ENCODE measurements at regions not wholly inside any gene's neighbourhood (a gene's known extent, or its start where the extent isn't known, plus 50 kb on each side); places are given as distances from the start of the nearest gene placed in this dataset.
A peak's percentile ranks its signal among the peaks of the same experiment; 100 is the strongest.

- DNase-seq = no peak
These were observed 316.0 kb downstream of the FGFR2 start for GRCh38 chr10:121282264-121282663.

- no peak for DNase-seq
These were observed 315.3 kb downstream of the FGFR2 start for GRCh38 chr10:121282797-121283515.

GRCh38 chr10:121284936-121285335 is 313.3 kb downstream of the FGFR2 start:
- DNase-seq = no peak

GRCh38 chr10:121285406-121286196 is 312.6 kb downstream of the FGFR2 start:
- no peak for DNase-seq

GRCh38 chr10:121288011-121288410 is 310.2 kb downstream of the FGFR2 start:
- DNase-seq = no peak

GRCh38 chr10:121288864-121289661 is 309.2 kb downstream of the FGFR2 start:
- no peak for DNase-seq

GRCh38 chr10:121289800-121290199 is 308.4 kb downstream of the FGFR2 start:
- DNase-seq = no peak

GRCh38 chr10:121290674-121291073 is 307.6 kb downstream of the FGFR2 start:
- no peak for DNase-seq

GRCh38 chr10:121291376-121291775 is 306.9 kb downstream of the FGFR2 start:
- DNase-seq = no peak

GRCh38 chr10:121291823-121292222 is 306.4 kb downstream of the FGFR2 start:
- no peak for DNase-seq

- DNase-seq = no peak
These were observed 305.9 kb downstream of the FGFR2 start for GRCh38 chr10:121292321-121292720.

GRCh38 chr10:121293110-121293509 is 305.1 kb downstream of the FGFR2 start:
- no peak for DNase-seq

- DNase-seq = no peak
These were observed 303.6 kb downstream of the FGFR2 start for GRCh38 chr10:121294630-121295029.

- no peak for DNase-seq
These were observed 301.9 kb downstream of the FGFR2 start for GRCh38 chr10:121296378-121296777.

- DNase-seq = peak; percentile 66
These were observed 301.2 kb downstream of the FGFR2 start for GRCh38 chr10:121296881-121297585.

- no peak for DNase-seq
These were observed 297.5 kb downstream of the FGFR2 start for GRCh38 chr10:121300723-121301122.

- no peak for DNase-seq
These were observed 295.6 kb downstream of the FGFR2 start for GRCh38 chr10:121302541-121303180.

GRCh38 chr10:121303287-121303890 is 294.9 kb downstream of the FGFR2 start:
- DNase-seq = peak; percentile 86

- peak; percentile 78 for DNase-seq
These were observed 293.2 kb downstream of the FGFR2 start for GRCh38 chr10:121305066-121305465.

GRCh38 chr10:121306159-121306673 is 292.0 kb downstream of the FGFR2 start:
- DNase-seq = no peak

- no peak for DNase-seq
These were observed 290.7 kb downstream of the FGFR2 start for GRCh38 chr10:121307411-121307980.

Measured in NCI-H82 (cell line).